ENCODE measurements at regions not wholly inside any gene's neighbourhood (a gene's known extent, or its start where the extent isn't known, plus 50 kb on each side); places are given as distances from the start of the nearest gene placed in this dataset.

DNA sequence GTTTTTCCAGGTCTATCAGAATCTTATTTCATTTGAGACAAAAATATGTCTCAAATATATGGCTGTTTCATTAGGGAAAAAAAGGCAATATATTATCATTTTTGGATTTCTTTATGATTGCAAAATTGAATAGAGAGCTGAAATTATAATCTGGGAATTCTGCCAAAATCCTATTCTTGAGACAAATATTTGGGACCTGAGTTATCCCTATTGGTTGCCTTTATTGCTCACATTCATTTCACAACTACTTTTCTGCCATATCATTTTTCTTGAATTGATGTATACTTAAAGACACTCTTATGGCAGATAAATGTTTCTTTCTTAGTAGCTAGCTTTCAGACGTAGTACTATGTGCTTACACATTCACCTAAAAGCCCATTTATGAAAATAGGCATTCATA, 241.6 kb upstream of the NOVA1 start:
- no peaks in the 10 kb centered on the region; the same call in 1 of the 2 replicates for H3K9me3 ChIP-seq (ENCODE audit: control insufficient read depth, insufficient read depth, low read depth, low read length)
- POLR2A ChIA-PET, result no interaction called here

DNA sequence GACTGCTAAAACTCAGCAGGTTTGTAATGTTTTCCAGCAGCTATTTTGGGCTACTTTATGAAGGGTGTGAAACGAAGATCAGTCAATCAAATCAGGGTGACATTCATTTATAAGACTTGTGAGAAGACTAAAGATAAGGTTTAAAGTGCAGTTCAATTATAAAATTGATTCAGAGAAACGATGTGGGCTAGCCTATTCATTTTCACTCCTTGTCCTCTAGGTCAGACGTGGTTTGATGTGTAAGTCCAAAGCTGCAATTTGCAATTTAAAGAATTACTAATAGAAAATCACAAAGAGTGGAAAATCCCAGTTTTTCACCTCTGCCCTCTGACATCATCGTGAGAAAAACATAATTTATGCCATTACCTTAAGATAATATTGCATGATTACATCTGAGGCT, 243.5 kb upstream of the NOVA1 start:
- Histone ChIP-seq H3K9me3 (ENCODE audit: control insufficient read depth, insufficient read depth, low read depth, low read length) (no peaks in the 10 kb centered on the region; the same call in 1 of the 2 replicates), H3K4me1 (ENCODE audit: control insufficient read depth, insufficient read depth, low read length) (no peaks in the 10 kb centered on the region), H3K27ac (ENCODE audit: extremely low read depth, low read depth, low read length) (no peak overlapping the region), H3K4me3 (ENCODE audit: low read depth, low read length) (no peak overlapping the region), H3K36me3 (ENCODE audit: control insufficient read depth in 2 of 2, insufficient read depth in 1 of 2, low read length in 2 of 2) (no peaks in the 10 kb centered on the region)
- ChIA-PET CTCF (interaction anchor here (0.6 kb wide), 1 partner anchor 14 kb away, joined by 3 read pairs; no protein-coding TSS in a partner anchor), POLR2A (no interaction called here)
- TF ChIP-seq TRIM28 (IDR thresholded peaks at IDR 0.05; ENCODE audit: borderline replicate concordance, low read length), result no peak
- no peak for TF ChIP-seq ZNF561 (tag by site-specific recombination; IDR thresholded peaks at IDR 0.05; ENCODE audit: borderline replicate concordance)
- TF ChIP-seq GLIS2 (tag by site-specific recombination; IDR thresholded peaks at IDR 0.05), result no peak
- TF ChIP-seq ZNF112 (tag by site-specific recombination; IDR thresholded peaks at IDR 0.05), result no peak
- no peak for TF ChIP-seq ZFP41 (tag by site-specific recombination; IDR thresholded peaks at IDR 0.05; ENCODE audit: borderline replicate concordance)
- no peak for TF ChIP-seq ZFHX2 (tag by site-specific recombination; conservative IDR thresholded peaks at IDR 0.05)
- TF ChIP-seq, protein P1, sequence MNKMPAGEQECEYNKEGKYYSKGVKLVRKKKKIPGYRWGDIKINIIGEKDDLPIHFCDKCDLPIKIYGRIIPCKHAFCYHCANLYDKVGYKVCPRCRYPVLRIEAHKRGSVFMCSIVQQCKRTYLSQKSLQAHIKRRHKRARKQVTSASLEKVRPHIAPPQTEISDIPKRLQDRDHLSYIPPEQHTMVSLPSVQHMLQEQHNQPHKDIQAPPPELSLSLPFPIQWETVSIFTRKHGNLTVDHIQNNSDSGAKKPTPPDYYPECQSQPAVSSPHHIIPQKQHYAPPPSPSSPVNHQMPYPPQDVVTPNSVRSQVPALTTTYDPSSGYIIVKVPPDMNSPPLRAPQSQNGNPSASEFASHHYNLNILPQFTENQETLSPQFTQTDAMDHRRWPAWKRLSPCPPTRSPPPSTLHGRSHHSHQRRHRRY (tag by site-specific recombination; IDR thresholded peaks at IDR 0.05), result no peak
- no peak for TF ChIP-seq ZNF416 (tag by site-specific recombination; IDR thresholded peaks at IDR 0.05)
- TF ChIP-seq KLF7 (tag by site-specific recombination; IDR thresholded peaks at IDR 0.05; ENCODE audit: borderline replicate concordance), result no peak
- TF ChIP-seq, protein P2, sequence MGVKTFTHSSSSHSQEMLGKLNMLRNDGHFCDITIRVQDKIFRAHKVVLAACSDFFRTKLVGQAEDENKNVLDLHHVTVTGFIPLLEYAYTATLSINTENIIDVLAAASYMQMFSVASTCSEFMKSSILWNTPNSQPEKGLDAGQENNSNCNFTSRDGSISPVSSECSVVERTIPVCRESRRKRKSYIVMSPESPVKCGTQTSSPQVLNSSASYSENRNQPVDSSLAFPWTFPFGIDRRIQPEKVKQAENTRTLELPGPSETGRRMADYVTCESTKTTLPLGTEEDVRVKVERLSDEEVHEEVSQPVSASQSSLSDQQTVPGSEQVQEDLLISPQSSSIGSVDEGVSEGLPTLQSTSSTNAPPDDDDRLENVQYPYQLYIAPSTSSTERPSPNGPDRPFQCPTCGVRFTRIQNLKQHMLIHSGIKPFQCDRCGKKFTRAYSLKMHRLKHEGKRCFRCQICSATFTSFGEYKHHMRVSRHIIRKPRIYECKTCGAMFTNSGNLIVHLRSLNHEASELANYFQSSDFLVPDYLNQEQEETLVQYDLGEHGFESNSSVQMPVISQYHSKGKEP (tag by site-specific recombination; IDR thresholded peaks at IDR 0.05), result no peak
- TF ChIP-seq ZNF366 (tag by site-specific recombination; conservative IDR thresholded peaks at IDR 0.05), result no peak
- no peak for TF ChIP-seq ZNF777 (tag by site-specific recombination; IDR thresholded peaks at IDR 0.05; ENCODE audit: borderline replicate concordance)
- no peak for TF ChIP-seq GFI1B (tag by site-specific recombination; IDR thresholded peaks at IDR 0.05)
- no peak for TF ChIP-seq ZNF239 (tag by site-specific recombination; IDR thresholded peaks at IDR 0.05)
- no peak for TF ChIP-seq ZNF140 (tag by site-specific recombination; IDR thresholded peaks at IDR 0.05)
- TF ChIP-seq, protein P3, sequence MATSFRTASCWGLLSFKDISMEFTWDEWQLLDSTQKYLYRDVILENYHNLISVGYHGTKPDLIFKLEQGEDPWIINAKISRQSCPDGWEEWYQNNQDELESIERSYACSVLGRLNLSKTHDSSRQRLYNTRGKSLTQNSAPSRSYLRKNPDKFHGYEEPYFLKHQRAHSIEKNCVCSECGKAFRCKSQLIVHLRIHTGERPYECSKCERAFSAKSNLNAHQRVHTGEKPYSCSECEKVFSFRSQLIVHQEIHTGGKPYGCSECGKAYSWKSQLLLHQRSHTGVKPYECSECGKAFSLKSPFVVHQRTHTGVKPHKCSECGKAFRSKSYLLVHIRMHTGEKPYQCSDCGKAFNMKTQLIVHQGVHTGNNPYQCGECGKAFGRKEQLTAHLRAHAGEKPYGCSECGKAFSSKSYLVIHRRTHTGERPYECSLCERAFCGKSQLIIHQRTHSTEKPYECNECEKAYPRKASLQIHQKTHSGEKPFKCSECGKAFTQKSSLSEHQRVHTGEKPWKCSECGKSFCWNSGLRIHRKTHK (tag by site-specific recombination; IDR thresholded peaks at IDR 0.05), result no peak
- no peak for TF ChIP-seq ZNF214 (tag by site-specific recombination; IDR thresholded peaks at IDR 0.05; ENCODE audit: borderline replicate concordance)

More for the DNA sequence above, 241.6 kb upstream of the NOVA1 start:
- Histone ChIP-seq H3K27ac (ENCODE audit: extremely low read depth, low read depth, low read length) (no peak overlapping the region), H3K36me3 (ENCODE audit: control insufficient read depth in 2 of 2, insufficient read depth in 1 of 2, low read length in 2 of 2) (no peaks in the 10 kb centered on the region), H3K4me1 (ENCODE audit: control insufficient read depth, insufficient read depth, low read length) (no peaks in the 10 kb centered on the region), H3K4me3 (ENCODE audit: low read depth, low read length) (no peak overlapping the region)
- TF ChIP-seq ZNF37A (tag by site-specific recombination; IDR thresholded peaks at IDR 0.05) (no peak), ZNF776 (tag by site-specific recombination; IDR thresholded peaks at IDR 0.05; ENCODE audit: borderline replicate concordance) (no peak), ZFP37 (tag by site-specific recombination; IDR thresholded peaks at IDR 0.05) (no peak)
- TF ChIP-seq, protein P4, sequence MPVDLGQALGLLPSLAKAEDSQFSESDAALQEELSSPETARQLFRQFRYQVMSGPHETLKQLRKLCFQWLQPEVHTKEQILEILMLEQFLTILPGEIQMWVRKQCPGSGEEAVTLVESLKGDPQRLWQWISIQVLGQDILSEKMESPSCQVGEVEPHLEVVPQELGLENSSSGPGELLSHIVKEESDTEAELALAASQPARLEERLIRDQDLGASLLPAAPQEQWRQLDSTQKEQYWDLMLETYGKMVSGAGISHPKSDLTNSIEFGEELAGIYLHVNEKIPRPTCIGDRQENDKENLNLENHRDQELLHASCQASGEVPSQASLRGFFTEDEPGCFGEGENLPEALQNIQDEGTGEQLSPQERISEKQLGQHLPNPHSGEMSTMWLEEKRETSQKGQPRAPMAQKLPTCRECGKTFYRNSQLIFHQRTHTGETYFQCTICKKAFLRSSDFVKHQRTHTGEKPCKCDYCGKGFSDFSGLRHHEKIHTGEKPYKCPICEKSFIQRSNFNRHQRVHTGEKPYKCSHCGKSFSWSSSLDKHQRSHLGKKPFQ (tag by site-specific recombination; IDR thresholded peaks at IDR 0.05), result no peak
- TF ChIP-seq, protein P1 (tag by site-specific recombination; IDR thresholded peaks at IDR 0.05), result no peak
- CTCF ChIA-PET, result interaction anchor here (0.7 kb wide), 1 partner anchor 40 kb away, joined by 3 read pairs; no protein-coding TSS in a partner anchor

Measured in HEK293 (cell line).